Prostate gland (tissue), 2 donors: ENCODE measurements at regions not wholly inside any gene's neighbourhood (a gene's known extent, or its start where the extent isn't known, plus 50 kb on each side); places are given as distances from the start of the nearest gene placed in this dataset.

Source experiments
- CTCF ChIP-seq, 4 experiments: fragments of 200-600 bp in 2 of 4; fragments of 450-650 bp in 2 of 4; sonication (generic) in 2 of 4; IDR thresholded peaks; 1 replicate in 3 of 4; 2 replicates in 1 of 4; pipeline ENCODE4 v1.5.1; 2016 to 2019; ENCODE audit warnings: antibody characterized with exemption in 4 of 4, mild to moderate bottlenecking in 2 of 4, moderate library complexity in 2 of 4
- POLR2A ChIP-seq: fragments of 450-650 bp; IDR thresholded peaks from one replicate; pipeline ENCODE4 v1.6.1; 2016; ENCODE audit warnings: antibody characterized with exemption, mild to moderate bottlenecking
- POLR2AphosphoS5 ChIP-seq: sonication (generic); formaldehyde crosslinking; IDR thresholded peaks from one replicate; pipeline ENCODE4 v1.6.1; 2017; ENCODE audit warnings: antibody characterized with exemption

- no peak for TF ChIP-seq POLR2A
- TF ChIP-seq CTCF (IDR thresholded peaks at IDR 0.05): no peak
- TF ChIP-seq POLR2AphosphoS5: no peak
These were observed 138.3 kb upstream of the LSM8 start for GRCh38 chr7:118045629-118046028.
